Pancreas (tissue), 10 donors: ENCODE measurements at regions not wholly inside any gene's neighbourhood (a gene's known extent, or its start where the extent isn't known, plus 50 kb on each side); places are given as distances from the start of the nearest gene placed in this dataset.

ENCODE experiments used
- ATAC-seq, 4 donors: fragments of 200-7000 bp; cut with Tn5 transposase; one replicate each; pipeline versions ENCODE4 v1.8.0 to v1.9.1; 2020; ENCODE audit warnings: mild to moderate bottlenecking in 4 of 4, moderate library complexity in 4 of 4
- DNase-seq, 6 donors: peaks; one replicate each; pipeline ENCODE4 v3.0.0-alpha.2; 2020
- FAIRE-seq: peaks from 2 replicates; lab custom pipeline; 2012; peaks lifted over from hg19 to GRCh38; lab: Jason Lieb, UNC
- H3K27ac ChIP-seq, 4 donors: fragments of 200-600 bp; sonication (generic); 1 replicate in 3 of 4; 2 replicates in 1 of 4; pipeline versions ENCODE4 v1.5.0 to v1.8.0; 2020
- H3K27me3 ChIP-seq, 4 donors: fragments of 200-600 bp; one replicate each; pipeline ENCODE4 v1.8.0; 2021
- H3K36me3 ChIP-seq, 3 donors: fragments of 200-600 bp; sonication (generic) in 1 of 3; one replicate each; pipeline versions ENCODE4 v1.5.0 to v1.8.0; 2020 to 2021
- H3K4me1 ChIP-seq, 3 donors: fragments of 200-600 bp; one replicate each; pipeline ENCODE4 v1.8.0; 2021
- H3K4me3 ChIP-seq, 4 donors: fragments of 200-600 bp; sonication (generic) in 2 of 4; one replicate each; pipeline versions ENCODE4 v1.5.0 to v1.8.0; 2020 to 2021
- H3K9me3 ChIP-seq, 4 donors: fragments of 200-600 bp; one replicate each; pipeline ENCODE4 v1.8.0; 2021
- WGBS, 2 donors: extraction: QIAGEN DNeasy Blood & Tissue Kit; methylation state at CpG; one replicate each; pipeline ENCODE4 v1.1.7; 2013; 5-methylcytosine and 5-hydroxymethylcytosine counted together
- intact Hi-C, 3 donors: fragments of 100-400 bp; cut with DNase I; formaldehyde crosslinking; loops; one replicate each; pipeline versions ENCODE4 v1.11.1 to v1.14.2; 2022
- TF ChIP-seq, protein P1 (sequence below), 4 donors: fragments of 200-600 bp; sonication (generic) in 3 of 4; IDR thresholded peaks; one replicate each; pipeline versions ENCODE4 v1.5.0 to v1.8.0; 2021; ENCODE audit warnings: antibody characterized with exemption in 4 of 4
- donor health status: healthy with polysubstance abuse.
- donor health status: DM: no; HTN: no; CAD: no; lungs with moderate emphysema.
- donor health status: DM: no; HTN: no; CAD: no.
- donor health status: control.
- donor health status: control.
- donor health status: Bipolar disorder and iron deficiency.
- donor health status: DM: yes; HTN: yes; CAD: no.
- donor health status: DM: no; HTN: no; CAD: no.
- donor health status: DM: no; HTN: no; CAD: no.
- donor health status: DM: yes; HTN: yes; CAD: no.

DNA sequence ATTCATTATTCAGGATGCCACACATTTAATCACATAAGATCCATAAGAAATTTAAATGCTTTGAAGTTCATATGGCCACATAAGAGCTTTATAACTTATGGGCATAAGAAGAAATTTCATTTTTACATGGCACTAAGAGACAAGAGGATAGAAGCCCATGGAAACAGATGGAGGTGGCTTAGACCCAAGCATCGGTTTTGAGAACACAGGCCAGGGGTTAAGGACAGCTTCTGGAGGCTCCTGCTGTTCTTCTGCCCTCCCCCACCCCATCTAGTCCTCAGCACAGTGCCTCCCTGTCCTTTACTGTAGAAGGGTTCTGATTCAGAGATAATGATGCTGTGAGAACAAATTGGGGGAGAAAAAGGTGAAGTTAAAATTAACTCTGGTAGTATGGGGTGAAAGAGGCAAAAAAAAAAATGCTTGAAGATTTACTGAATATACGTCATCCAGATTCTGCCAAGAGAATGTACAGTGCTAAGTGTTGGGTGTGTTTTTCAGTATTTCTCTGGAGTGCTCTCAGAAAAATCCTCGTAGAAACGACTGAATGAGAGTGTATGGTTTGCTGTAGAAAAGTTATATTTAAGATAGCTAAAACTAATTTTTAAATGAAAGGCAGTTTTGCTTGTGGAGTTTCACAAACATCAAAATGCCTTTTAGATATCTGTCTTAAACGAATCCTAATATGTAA lies 539.7 kb downstream of the QKI start:
- intact Hi-C loops = loop anchor here in 1 of 3 donors (10.0 kb wide), 3 partner anchors 529 to 1099 kb away; no protein-coding TSS in a partner anchor
- TF ChIP-seq, protein P1, sequence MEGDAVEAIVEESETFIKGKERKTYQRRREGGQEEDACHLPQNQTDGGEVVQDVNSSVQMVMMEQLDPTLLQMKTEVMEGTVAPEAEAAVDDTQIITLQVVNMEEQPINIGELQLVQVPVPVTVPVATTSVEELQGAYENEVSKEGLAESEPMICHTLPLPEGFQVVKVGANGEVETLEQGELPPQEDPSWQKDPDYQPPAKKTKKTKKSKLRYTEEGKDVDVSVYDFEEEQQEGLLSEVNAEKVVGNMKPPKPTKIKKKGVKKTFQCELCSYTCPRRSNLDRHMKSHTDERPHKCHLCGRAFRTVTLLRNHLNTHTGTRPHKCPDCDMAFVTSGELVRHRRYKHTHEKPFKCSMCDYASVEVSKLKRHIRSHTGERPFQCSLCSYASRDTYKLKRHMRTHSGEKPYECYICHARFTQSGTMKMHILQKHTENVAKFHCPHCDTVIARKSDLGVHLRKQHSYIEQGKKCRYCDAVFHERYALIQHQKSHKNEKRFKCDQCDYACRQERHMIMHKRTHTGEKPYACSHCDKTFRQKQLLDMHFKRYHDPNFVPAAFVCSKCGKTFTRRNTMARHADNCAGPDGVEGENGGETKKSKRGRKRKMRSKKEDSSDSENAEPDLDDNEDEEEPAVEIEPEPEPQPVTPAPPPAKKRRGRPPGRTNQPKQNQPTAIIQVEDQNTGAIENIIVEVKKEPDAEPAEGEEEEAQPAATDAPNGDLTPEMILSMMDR (IDR thresholded peaks at IDR 0.05) = no peak
- no peaks in the 10 kb centered on the region for H3K4me1 ChIP-seq
- no peaks in the 10 kb centered on the region for H3K27me3 ChIP-seq
- no peaks in the 10 kb centered on the region for H3K9me3 ChIP-seq
- DNase-seq (no peak), FAIRE-seq (no peak), ATAC-seq (no peak)
- no peak overlapping the region for H3K27ac ChIP-seq
- 68% methylated on average over 5 of the region's 5 CpGs for WGBS, 2 donors
- no peaks in the 10 kb centered on the region for H3K36me3 ChIP-seq
- H3K4me3 ChIP-seq = no peak overlapping the region

DNA sequence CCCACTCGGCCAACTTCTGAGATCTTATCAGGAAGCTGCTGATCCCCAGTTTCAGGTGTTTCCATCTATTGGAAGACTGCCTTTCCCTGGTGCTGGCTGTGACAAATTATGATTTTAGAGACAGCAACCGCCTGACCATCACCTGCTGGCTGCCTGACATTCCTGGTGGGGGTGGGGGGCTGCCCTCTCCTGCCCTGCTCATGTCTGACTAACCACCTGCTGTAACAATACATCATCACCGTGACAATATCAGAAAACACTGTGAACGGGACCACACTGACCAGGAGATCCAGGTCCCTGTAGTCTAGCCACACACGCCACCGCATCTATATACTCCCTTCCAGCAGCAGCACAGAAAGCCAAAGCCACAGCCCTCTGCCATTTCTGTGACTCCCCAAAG lies 537.5 kb downstream of the QKI start:
- Histone ChIP-seq H3K27me3 (no peaks in the 10 kb centered on the region), H3K9me3 (no peaks in the 10 kb centered on the region), H3K27ac (no peak overlapping the region), H3K36me3 (no peaks in the 10 kb centered on the region), H3K4me3 (no peak overlapping the region), H3K4me1 (no peaks in the 10 kb centered on the region)
- ATAC-seq (no peak), DNase-seq (no peak), FAIRE-seq (no peak)
- TF ChIP-seq, protein P1 (IDR thresholded peaks at IDR 0.05) = no peak
- 62 to 64% methylated on average over 6 of the region's 6 CpGs for WGBS, 2 donors
- intact Hi-C loops = loop anchor here in 1 of 3 donors (10.0 kb wide), 3 partner anchors 527 to 1097 kb away; no protein-coding TSS in a partner anchor

DNA sequence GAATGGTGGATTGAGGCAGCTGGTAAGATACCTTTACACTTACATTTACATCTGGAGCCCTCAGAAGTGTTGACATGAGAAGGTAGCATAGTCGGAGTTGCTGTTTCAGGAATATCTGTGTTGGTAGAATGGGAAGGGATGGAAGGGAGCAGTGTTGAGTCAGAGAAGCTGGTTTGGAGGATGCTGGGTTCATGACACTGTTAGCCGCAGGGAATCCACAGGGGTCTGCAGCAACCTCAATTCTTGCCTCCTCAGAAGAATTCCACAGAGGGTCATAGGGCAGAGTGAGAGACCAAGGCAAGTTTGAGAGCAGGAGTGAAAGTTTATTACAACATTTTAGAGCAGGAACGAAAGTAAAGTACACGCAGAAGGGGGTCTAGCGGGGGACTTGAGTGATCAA lies 536.8 kb downstream of the QKI start:
- Histone ChIP-seq H3K27ac (no peak overlapping the region), H3K27me3 (no peaks in the 10 kb centered on the region), H3K4me3 (no peak overlapping the region), H3K9me3 (no peaks in the 10 kb centered on the region), H3K4me1 (no peaks in the 10 kb centered on the region), H3K36me3 (no peaks in the 10 kb centered on the region)
- WGBS, 2 donors = 87 to 92% methylated on average over 5 of the region's 5 CpGs
- no peak for FAIRE-seq
- no peak for DNase-seq
- ATAC-seq = no peak
- intact Hi-C loops = loop anchor here in 1 of 3 donors (10.0 kb wide), 3 partner anchors 527 to 1097 kb away; no protein-coding TSS in a partner anchor
- TF ChIP-seq, protein P1 (IDR thresholded peaks at IDR 0.05) = no peak

DNA sequence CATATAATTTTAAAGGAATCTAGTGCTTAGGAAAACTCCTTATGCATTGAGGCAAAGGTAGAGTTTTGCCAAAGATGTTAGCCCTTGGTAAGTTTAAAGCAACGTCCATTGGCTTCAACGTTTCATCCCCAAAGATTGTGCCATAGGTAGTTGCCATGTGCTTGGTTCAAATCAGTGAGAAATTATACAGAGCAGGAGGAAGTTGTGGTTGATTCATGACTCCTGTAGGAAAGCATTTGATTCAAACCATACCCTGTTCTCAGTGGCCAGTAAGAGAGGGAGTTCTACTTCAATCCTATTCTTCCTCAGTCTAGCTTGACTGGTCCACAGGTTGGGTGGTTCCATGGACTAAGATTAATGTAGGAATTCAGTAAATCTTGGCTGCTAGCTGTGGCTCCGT lies 535.6 kb downstream of the QKI start:
- Histone ChIP-seq H3K27ac (no peak overlapping the region), H3K9me3 (no peaks in the 10 kb centered on the region), H3K4me1 (no peaks in the 10 kb centered on the region), H3K4me3 (no peak overlapping the region), H3K27me3 (no peaks in the 10 kb centered on the region), H3K36me3 (no peaks in the 10 kb centered on the region)
- ATAC-seq (no peak), FAIRE-seq (no peak), DNase-seq (no peak)
- TF ChIP-seq, protein P1 (IDR thresholded peaks at IDR 0.05) = no peak
- WGBS, 2 donors = 59 to 66% methylated on average over 3 of the region's 3 CpGs
- intact Hi-C loops = loop anchor here in 1 of 3 donors (10.0 kb wide), 3 partner anchors 525 to 1095 kb away; no protein-coding TSS in a partner anchor

DNA sequence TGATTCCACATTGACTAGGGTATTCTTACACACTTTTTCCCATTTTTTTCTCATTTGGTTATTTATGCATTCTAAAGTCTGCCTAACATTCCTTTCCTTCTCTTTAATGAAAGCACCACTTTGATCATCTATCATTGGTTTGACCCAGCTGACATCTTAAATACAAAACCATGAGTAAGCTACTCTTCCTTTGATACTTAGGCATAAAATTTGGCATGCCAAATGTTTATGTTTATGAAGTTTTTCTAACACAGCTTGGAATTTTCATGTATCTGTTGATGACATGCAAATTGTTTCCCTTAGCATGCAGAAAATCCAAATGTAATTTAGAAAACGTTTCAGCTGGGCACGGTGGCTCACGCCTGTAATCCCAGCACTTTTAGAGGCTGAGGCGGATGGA lies 534.9 kb downstream of the QKI start:
- Histone ChIP-seq H3K4me3 (no peak overlapping the region), H3K4me1 (no peaks in the 10 kb centered on the region), H3K36me3 (no peaks in the 10 kb centered on the region), H3K9me3 (no peaks in the 10 kb centered on the region), H3K27ac (no peak overlapping the region), H3K27me3 (no peaks in the 10 kb centered on the region)
- no peak for ATAC-seq
- no peak for DNase-seq
- WGBS, 2 donors = 74 to 85% methylated on average over 4 of the region's 4 CpGs
- FAIRE-seq = no peak
- TF ChIP-seq, protein P1 (IDR thresholded peaks at IDR 0.05) = no peak
- intact Hi-C loops = no loop called here
